ENCODE measurements at regions not wholly inside any gene's neighbourhood (a gene's known extent, or its start where the extent isn't known, plus 50 kb on each side); places are given as distances from the start of the nearest gene placed in this dataset.
A peak's percentile ranks its signal among the peaks of the same experiment; 100 is the strongest.

DNA sequence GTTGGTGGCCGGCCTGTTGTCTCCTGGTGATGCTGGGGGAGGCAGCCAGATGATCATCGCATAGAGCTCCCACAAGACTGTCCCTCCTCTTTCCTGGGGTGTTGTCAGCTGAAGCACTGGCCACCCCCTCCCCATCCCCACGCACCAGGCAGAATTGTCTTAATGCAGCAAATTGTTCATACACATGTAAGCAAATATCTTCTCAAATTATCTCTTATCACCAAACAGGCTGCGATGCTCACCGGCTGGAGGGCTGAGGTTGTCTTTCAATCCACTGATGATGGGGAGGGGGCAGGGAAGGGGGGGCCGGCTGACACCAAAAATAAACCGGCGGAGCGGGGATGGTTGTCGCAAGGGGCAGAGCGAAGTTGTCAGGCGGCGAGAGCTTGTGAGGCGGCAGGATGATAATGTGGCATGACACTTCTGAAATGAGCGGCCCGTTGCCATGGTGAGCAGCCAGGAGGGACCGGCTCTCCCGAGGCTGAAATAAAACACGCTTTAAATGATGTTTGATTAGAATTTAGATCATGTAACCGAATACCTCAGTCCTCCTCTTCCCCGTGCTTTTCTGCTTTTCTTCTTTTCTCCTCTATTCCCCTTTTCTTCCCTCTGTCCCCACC lies 59.8 kb downstream of the MRM1 start:
- no peak for DNase-seq (ENCODE audit: low read depth)

DNA sequence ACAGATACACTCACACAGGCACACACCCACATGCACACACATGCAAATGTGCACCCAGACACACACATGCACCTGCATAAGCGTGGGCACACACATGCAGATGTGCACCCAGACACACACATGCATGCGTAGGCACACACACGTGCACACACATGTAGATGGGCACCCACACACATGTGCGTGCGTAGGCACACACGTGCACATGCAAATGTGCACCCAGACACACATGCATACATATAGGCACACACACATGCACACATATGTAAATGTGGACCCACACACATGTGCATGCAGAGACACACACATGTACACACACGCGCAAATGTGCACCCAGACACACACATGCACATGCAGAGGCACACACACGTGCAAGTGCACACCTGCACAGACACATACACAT lies 60.3 kb downstream of the MRM1 start:
- no peak for DNase-seq (ENCODE audit: low read depth)

DNA sequence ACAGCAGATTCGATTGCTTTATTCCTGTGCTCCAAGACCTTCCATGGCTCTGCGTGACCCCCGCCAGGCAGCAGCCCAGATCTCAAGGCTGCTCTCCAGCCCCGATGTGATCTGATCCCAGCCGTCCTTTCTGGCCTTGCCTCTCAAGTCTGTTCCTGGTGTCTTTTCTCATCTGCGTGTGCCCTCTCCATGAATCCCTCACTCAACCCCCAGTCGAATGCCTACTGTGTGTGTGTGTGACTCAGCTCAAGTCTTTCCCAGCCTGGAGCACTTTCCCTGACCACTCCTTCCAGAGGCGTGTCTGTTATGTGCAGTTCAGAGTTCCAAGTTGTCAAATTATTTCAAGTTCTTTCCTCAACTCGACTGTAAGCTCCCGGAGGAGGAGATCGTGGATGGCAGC lies 64.0 kb downstream of the MRM1 start:
- DNase-seq (ENCODE audit: low read depth), result no peak

DNA sequence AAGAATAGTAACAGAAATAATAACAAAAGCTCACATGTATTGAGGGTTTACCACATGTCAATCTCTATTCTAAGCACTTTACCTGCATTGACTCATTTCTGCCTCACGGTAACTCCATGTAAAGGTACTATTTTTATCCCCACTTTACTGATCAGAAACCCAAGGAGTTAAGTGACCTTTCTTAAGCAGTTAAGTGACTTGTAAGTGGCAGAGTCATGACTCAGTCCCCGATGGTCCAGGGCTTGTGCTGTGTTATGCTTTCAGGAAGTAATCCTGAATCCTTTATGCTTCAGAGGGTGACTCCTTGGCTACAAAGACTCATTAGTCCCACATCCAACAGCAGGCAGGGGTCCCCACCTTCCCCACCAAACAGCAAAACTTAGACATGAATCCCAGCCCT lies 66.5 kb downstream of the MRM1 start:
- no peak for DNase-seq (ENCODE audit: low read depth)

DNA sequence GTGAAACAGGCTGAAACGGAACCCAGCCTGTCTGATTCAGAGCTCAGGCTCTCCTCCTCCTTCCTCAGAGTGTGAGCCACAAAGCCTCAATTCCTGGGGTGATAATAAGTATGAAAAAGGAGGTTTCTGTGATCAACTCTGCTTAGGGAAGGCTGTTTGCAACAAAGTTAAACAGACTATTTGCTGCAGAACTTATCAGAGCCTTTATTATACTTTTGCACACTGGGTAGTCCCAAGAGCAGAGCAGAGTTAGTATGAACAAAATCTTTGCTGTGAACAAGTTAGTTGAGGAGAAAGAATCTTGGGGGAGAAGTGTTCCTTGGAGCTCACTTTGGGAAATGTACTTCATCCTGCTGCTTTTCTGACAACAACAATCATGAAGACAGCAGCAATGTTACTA lies 67.4 kb downstream of the MRM1 start:
- no peak for DNase-seq (ENCODE audit: low read depth)

DNA sequence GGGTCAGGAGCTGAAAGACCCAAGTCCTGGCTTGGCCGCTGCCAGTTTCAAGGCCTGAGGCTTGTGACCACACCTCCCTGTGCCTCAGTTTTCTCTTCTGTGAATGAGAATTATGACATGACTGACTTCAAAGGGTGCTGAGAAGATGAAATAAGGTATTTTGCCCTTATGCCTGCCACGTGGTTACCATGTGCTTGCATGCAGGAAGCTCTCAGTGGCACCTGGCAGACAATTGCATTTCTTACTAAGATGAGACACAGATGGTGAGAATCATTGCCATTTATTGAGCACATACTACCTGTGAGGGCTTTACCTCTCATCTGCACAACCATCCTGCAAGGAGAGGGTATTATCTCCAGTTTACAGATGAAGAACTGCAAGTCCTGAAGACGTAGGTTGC lies 69.8 kb downstream of the MRM1 start:
- no peak for DNase-seq (ENCODE audit: low read depth)

DNA sequence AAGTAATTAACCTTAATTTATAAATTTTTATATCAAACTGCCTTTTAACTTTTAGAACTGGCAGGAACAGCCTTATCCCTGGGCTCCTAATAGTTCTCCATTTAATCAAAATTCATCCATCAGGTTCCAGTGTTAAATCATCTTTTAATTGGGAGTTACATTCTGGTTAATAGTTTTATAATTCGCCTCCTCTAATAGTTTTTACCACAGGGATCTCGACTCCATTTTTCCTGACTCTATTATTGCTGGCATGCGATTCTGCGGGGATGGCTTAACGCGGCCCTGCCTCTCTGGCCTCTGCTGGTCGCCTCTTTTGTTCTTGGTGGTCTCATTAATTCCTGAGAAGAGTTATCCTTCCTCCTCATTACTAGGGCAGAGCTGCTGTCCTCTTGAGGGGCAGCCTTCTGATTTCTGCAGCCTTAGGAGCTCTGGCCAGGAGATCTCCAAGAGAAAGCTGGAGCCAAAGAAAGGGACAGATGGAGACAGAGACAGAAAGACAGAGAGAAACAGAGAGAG lies 71.1 kb downstream of the MRM1 start:
- no peak for DNase-seq (ENCODE audit: low read depth)

DNA sequence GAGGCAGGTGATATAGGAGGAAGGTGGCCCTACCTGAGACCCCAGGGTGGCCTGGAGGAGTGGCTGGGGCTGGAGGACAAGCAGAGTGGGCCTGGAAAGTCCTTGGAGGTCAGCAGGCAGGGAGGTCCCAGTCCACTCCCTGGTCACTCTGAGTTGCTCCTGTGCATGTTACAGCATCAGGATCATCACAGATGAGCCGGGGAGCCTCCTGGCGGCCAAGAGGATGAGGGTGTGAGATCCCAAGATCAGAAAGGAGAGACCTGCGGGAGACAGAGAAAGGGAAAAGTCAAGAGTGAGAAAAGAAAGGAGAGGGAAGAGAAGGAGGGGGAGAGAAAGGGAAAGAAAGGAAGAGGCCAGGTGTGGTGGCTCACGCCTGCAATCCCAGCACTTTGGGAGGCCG lies 71.7 kb downstream of the MRM1 start:
- DNase-seq (ENCODE audit: low read depth), result no peak

DNA sequence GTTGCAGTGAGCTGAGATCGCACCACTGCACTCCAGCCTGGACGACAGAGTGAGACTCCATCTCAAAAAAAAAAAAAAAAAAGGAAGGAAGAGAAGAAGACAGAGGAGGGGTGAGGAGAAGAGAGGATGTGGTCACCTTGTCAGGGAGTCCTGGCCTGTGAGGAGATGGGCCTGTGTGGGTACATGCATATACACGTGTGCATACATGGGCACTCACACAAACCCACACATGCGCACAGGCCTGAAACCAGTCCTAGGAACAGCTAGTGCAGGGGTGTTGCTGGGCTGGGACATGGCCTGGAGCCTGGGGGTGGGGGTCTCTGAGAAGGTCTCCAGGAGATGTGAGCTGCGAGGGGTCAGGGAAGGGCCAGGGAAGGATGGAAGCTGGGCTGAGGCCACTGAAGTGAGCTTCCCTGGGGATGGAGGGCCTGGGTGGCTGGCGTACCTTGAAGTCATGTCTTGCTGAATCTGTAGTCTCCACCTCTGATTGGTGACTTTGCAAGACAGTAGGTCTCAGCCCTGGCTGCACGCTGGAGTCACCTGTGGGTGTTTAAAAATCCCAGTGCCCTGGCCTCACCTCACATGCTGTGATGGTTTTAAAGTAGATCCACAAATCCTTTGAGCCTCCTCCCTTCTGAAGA lies 72.4 kb downstream of the MRM1 start:
- no peak for DNase-seq (ENCODE audit: low read depth)

DNA sequence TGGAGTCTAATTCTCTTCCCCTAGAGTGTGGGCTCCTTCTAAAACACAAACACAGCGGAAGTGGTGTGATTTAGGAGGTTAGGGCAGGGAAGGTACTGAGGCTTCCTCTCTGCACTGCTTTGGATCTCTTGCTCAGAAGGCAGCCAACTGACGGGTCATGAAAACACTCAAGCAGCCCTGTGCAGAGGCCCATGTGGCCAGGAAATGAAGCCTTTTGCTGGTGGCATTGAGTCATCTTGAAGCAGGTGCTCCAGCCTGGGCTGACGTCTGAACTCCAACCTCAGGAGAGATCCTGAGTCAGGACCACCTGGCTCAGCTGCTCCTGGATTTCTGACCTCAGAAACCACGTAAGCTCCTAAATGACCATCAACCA lies 72.9 kb downstream of the MRM1 start:
- peak; percentile 16 for DNase-seq (ENCODE audit: low read depth)

DNA sequence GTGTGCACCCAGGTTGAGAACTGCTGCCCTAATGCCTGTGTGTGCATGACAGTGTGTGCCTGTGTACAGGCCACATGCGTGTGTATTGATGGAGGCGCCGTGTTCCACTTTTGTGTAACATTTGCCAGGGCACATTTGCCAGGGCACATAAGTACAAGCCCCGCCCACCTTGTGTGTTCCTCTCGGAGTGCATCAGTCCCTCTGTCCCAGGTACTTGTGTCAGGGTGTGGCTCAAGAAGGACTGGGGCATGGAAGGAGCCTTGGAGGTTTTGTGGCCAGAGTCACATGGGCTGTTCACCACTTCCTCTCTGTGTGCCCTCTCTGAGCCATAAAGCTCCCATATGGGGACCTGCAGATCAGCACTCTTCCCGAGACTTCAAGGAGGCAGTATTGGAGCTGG lies 73.9 kb downstream of the MRM1 start:
- no peak for DNase-seq (ENCODE audit: low read depth)

DNA sequence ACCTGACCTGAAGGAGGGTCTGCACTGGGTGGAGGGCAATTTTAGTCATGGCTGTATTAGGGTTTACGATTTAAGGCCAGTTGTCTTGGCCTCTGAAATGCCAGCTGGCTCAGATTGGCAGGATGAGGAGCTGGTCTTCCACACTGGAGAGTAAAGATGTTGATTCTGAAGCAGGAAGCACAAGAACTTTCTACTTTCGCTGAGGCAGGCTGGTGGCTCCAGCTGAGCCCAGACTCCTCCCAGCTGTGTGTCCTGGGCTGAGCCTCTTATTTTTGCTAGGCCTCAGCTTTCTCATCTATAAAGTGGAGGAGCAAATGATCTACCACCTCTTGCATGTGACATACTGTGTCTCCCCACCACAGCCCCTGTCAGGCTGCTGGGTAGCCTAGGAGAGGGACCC lies 74.4 kb downstream of the MRM1 start:
- DNase-seq (ENCODE audit: low read depth), result no peak

DNA sequence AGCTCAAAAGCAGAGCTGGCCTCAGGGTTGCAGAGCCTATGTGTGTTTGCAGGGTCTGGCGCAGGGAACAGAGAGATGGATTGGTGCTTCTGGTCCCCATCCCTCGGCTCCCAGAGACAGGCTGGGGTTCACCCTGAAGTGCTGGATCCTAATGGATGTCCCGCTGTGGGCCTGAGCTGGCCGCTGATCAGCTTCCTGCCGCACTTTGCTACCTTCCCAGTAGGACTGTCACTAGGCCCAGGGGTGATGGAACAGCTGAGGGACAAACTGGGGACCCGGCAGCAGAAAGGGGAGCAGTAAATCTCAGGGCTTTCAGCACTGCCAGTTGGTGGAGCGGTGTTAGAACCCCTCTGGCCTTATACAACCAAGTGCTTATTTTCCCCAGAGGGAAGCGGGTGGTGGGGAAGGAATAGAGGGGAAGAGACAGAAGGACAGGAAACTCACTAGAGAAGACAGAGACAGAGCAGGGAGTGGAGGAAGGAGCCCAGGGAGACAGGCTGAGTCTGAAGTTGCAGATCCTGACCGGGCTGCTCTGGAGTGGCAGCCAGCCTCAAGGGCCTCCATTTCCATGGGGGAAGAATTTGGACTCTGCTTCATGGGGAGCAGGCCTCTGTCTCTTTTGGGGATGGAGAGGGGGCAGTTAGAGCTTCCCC lies 78.6 kb downstream of the MRM1 start:
- DNase-seq (ENCODE audit: low read depth), result no peak

DNA sequence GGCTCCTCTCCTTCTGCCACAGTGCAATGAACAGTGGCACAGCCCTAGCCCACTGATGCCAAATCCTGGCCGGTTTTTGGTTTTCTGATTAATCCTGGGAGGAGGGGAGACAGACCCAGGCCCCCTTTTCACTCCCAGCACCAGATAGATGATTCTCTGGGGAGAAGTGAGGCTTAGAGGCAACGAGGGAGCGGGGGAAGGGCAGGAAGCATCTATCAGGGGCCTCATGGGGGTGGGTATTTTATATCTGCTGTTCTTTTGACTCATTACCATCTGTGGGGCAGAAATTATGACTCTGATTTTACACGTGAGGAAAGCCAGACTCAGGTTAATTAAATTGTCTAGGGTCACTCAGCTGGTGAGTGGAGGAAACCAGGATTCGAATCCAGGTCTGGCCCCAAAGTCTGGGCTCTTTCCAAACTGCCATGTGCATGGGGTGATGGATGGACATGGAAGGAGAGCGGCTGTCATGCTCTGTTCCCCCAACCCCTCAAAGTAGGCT lies 79.4 kb downstream of the MRM1 start:
- DNase-seq (ENCODE audit: low read depth), result no peak

DNA sequence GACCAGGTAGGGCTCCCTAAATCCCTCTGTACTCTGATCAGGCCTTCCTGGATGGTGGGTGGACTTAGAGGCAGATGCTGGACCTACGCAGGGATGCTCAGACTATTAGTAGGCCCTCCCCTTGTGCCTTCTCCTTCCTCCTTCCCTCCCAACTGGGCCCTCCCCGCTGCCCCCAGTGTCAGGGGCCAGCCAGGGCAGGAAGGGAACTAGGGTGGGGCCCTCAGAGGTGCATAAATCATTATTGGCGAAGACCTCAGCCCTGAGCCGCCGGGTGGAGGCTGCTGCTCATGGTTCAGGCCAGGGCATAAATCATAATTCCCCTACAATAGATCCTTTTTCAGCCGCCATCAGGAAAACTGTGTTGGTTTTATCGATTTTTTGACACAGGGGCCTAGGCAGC lies 81.4 kb downstream of the MRM1 start:
- no peak for DNase-seq (ENCODE audit: low read depth)

DNA sequence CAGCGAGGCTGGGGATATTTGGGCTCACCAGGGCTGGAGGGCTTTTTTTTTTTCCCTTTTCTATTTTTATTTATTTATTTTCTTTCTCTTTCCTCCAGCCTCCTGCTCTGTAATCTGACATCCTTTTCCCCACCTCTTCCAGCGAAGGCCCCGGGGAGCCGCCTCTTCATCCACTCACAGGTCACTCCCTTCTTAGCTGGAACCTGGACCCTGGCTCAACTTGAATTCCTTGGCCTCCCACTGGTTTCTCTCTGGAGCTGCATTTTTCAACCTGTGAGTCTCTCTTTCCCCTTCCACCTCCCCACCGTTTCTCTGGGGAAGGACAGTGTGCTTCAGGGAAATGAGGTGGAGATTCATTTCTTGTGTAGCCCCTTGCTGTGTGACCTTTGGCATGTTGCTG lies 82.0 kb downstream of the MRM1 start:
- DNase-seq (ENCODE audit: low read depth), result no peak

DNA sequence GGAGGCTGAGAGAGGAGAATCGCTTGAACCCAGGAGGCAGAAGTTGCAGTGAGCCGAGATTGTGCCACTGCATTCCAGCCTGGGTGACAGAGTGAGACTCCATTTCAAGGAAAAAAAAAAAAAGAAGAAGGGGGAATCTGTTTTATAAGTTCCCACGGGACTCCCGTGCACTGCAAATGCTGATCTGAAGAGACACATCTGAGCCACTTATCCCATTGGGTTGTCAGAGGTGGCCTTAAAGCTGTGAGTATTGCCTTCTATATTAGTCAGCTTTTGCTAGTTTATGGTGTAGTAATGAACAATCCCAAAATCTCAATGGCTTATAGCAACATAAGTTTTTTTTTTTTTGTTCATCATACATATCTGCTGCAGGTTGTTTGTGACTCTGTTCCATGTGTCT lies 82.8 kb downstream of the MRM1 start:
- DNase-seq (ENCODE audit: low read depth), result no peak

DNA sequence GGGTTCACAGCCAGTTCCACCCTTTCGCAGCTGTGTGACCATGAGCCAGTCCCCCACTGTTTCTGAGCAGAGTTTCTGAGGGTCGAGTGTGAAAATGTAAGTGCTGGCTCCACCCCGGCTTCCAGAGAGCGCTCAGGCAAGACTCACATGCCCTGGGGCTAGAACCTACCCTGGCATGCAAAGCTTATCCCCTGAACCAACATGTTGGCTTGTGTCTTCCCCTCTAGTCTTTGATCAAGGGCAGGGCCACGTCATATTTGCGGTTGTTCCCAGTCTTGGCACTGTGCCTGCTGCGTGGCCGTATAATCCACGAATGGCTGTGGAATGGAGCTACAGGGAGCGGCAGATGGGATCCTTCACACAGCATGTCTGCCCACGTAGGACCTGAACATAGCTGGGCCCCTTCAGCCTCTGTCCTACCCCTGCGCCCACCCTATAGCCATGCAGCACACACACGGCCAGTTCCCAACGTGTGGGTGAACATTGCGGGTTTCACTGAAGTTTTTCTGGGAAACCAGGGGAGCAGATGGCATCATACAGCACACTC lies 84.8 kb downstream of the MRM1 start:
- no peak for DNase-seq (ENCODE audit: low read depth)

DNA sequence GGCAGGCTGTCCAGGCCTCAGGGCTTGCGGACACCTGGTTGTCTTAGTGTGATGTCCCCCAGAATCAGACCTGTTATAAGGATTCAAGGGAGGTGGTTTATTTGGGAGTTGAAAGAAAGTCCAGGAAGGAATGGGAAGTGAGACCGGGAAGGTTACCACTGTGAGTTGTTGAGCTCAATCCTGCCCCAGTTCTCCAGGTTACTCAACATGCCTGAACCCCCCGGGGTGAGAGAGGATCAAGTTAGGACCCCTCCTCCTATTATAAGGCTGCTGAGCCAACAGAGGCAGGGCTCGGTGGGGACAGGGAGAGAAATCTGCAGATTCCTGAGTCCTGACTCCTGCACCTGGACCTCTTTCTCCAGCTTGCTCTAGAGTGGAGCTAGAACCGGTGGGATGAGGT lies 86.4 kb downstream of the MRM1 start:
- DNase-seq (ENCODE audit: low read depth), result no peak

DNA sequence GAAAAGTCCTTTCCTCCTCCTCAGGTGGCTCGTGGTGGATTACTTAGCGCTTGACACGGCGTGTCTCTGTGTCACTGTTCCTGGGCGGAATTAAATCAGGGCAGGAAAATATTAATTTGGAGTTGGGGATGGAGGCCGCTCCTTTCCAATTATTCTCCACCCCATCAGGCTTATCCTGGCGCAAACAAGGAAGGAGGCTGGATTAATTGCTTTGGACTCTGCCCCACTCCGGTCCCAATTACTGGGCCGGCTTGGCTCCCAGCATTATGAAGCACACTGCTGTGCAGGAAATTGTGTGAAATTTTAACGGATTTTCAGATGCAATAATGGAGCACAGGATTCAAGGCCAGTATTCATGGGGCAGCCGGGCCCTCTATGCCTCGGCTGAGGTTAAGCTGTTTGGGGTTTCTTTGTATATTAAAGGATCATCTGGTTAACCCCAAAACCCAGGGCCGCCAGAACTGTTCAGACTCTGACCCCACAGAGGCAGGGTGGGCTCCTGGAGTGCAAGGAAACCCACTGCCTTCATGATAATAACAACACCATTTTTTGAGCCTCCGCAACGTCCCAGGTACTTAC lies 87.8 kb downstream of the MRM1 start:
- DNase-seq (ENCODE audit: low read depth), result no peak

DNA sequence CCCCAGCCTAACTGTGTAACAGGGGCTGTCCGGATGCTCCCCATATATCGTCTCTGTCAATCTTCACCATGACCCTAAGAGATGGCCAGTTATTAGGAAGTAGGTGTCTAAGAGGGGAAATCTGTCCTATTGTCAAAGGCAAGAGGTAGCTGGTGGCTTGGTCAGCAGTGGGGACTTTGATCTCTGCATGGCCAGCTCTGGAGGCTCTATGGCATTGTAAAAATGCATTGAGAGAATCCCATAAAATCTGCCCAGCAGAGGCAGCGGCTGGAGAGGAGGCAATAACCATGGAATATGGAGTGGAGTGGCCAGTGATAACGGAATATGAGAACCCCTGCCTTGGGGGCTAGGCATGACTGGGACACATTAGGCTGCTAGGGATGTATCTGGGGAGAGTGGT lies 88.8 kb downstream of the MRM1 start:
- DNase-seq (ENCODE audit: low read depth), result no peak

DNA sequence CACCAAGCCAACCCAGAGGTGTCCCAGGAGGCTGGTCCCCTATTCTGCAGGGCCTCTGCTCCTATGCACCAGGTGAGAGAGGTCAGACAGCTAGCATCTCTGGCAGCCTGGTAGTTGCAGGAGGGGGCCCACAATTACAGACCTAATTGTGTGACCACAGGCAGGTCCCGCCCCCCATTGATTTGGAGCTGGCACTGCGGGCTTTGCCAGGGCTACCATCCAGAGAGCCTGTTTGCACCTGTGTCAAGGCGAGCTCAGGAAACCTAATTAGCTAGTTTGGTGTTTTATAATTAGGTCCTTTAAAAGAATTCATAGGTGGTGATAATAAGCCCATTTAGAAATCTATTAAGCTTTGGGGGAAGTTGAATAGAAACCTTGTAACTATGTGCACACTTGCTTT lies 90.2 kb downstream of the MRM1 start:
- no peak for DNase-seq (ENCODE audit: low read depth)

DNA sequence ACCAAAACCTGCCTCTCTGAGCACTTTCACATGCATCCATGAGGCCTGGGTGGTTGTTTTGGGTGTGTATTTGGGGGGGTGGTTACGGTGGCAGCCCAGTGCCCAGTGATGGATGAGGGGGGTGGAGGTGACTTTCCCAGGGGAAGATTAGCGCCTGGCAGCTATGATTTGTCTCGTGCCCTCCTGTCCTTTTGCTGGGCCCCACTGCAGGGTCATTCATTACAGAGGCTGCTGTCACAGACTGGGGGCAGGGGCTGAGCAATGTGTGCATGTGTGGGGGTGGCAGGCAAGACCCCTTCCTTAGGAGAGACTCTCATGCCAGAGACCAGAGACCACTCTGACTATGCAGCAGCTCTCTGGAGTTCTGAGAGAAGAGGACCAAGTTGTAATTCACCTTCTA lies 93.7 kb downstream of the MRM1 start:
- no peak for DNase-seq (ENCODE audit: low read depth)

All from activated T-cell treated with anti-CD3 and anti-CD28 coated beads for 48 hours (primary cell).